Suprapubic skin (tissue), 3 donors: ENCODE measurements at regions not wholly inside any gene's neighbourhood (a gene's known extent, or its start where the extent isn't known, plus 50 kb on each side); places are given as distances from the start of the nearest gene placed in this dataset.

Source experiments
- CTCF ChIP-seq, 2 donors: fragments of 200-600 bp in 1 of 2; fragments of 450-650 bp in 1 of 2; sonication (generic) in 1 of 2; IDR thresholded peaks; one replicate each; pipeline ENCODE4 v1.5.1; 2016 to 2019; ENCODE audit warnings: antibody characterized with exemption in 2 of 2, mild to moderate bottlenecking in 1 of 2, moderate library complexity in 1 of 2
- POLR2A ChIP-seq, 2 donors: fragments of 450-650 bp; IDR thresholded peaks; one replicate each; pipeline ENCODE4 v1.6.1; 2017; ENCODE audit warnings: antibody characterized with exemption in 2 of 2, mild to moderate bottlenecking in 2 of 2, moderate library complexity in 2 of 2

DNA sequence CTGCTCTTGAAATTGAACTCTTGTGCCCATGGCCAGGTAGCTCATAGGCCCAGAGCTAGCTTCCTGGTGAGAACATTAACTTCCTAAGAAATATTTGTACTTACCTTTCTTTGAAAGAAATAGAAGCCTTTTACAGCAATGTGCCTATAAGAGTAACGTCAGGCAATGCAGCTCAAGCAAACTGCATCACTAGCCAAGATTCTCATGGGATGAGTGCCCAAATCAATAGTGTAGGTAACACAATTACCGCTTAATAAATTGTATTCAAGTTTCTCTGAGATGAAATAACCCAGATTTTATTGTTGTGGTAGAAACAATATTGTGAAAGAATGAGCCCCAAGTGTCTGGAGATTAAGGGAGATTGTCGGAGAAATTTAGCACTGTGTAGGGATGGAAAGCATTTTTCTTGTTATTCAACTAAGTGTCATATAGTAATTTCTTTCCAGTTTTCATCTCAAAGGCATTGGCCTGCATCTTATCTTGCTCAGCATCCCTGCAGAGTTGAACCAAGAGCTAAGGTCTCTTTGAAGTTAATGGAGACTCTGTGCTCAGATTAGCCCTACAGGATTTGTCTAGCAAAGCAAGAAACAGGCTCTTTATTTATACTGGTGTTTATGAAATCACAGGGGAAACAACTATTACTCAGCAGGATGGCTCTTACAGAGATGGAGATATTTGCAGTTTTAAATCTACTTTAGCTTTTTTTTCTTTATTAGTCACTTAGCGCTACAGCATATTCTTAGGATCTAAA is 321.0 kb upstream of the PDGFD start:
- TF ChIP-seq CTCF (IDR thresholded peaks at IDR 0.05) (no peak), POLR2A (IDR thresholded peaks at IDR 0.05) (no peak)
